K562 (cell line): ENCODE measurements at regions not wholly inside any gene's neighbourhood (a gene's known extent, or its start where the extent isn't known, plus 50 kb on each side); places are given as distances from the start of the nearest gene placed in this dataset.

ENCODE experiments used
- BMI1 ChIP-seq: fragments of 150-350 bp; IDR thresholded peaks from 2 replicates; pipeline ENCODE4 v1.6.1; 2014; ENCODE audit warnings: low read length
- CHCHD3 ChIP-seq: fragments of 250-450 bp; sonication (Bioruptor Pico); IDR thresholded peaks from 2 replicates; pipeline ENCODE4 v2.1.2; 2022; ENCODE audit warnings: mild to moderate bottlenecking
- CHD2 ChIP-seq: IDR thresholded peaks from 2 replicates; pipeline ENCODE4 v1.6.1; 2011; ENCODE audit warnings: low read depth, low read length
- GMEB1 ChIP-seq: fragments of 250-450 bp; sonication (Bioruptor Pico); IDR thresholded peaks from 2 replicates; pipeline ENCODE4 v1.4.0; 2020; ENCODE audit warnings: mild to moderate bottlenecking
- HNRNPH1 ChIP-seq: fragments of 200-400 bp; formaldehyde crosslinking; optimal IDR thresholded peaks from 2 replicates; pipeline ENCODE3; 2017; ENCODE audit warnings: low read depth, mild to moderate bottlenecking, low read length, moderate library complexity
- MAX ChIP-seq: sonication (generic); formaldehyde crosslinking; IDR thresholded peaks from 2 replicates; pipeline ENCODE4 v1.9.0; 2022; ENCODE audit warnings: mild to moderate bottlenecking, missing genetic modification reagents
- NFATC3 ChIP-seq: fragments of 450-650 bp; IDR thresholded peaks from 2 replicates; pipeline ENCODE4 v1.6.1; 2017; ENCODE audit warnings: mild to moderate bottlenecking
- NR2C1 ChIP-seq, 2 experiments: fragments of 450-650 bp; IDR thresholded peaks; 2 replicates each; pipeline ENCODE4 v1.6.1; 2017; ENCODE audit warnings: mild to moderate bottlenecking in 2 of 2, antibody characterized with exemption in 1 of 2, inconsistent platforms in 1 of 2, missing compliant biosample characterization in 1 of 2, missing genetic modification characterization in 1 of 2
- POLR2A ChIP-seq: fragments of 450-650 bp; conservative IDR thresholded peaks from 2 replicates; pipeline ENCODE4 v1.6.1; 2016
- POLR2AphosphoS2 ChIP-seq: IDR thresholded peaks from 2 replicates; pipeline ENCODE4 v1.6.1; 2012; ENCODE audit warnings: low read length, improper control_type of control experiment
- TF ChIP-seq, protein P1 (sequence below): fragments of 450-650 bp; formaldehyde crosslinking; IDR thresholded peaks from 2 replicates; pipeline ENCODE4 v1.4.0; 2020; ENCODE audit warnings: mild to moderate bottlenecking, mixed read lengths

- TF ChIP-seq BMI1 (no peak), HNRNPH1 (no peak), CHD2 (no peak), NFATC3 (no peak), MAX (CRISPR knock-in tag) (no peak), GMEB1 (no peak), NR2C1 (IDR thresholded peaks at IDR 0.05) (no peak), NR2C1 (tag; IDR thresholded peaks at IDR 0.05) (no peak), POLR2AphosphoS2 (no peak), CHCHD3 (no peak), POLR2A (no peak)
- TF ChIP-seq, protein P1, sequence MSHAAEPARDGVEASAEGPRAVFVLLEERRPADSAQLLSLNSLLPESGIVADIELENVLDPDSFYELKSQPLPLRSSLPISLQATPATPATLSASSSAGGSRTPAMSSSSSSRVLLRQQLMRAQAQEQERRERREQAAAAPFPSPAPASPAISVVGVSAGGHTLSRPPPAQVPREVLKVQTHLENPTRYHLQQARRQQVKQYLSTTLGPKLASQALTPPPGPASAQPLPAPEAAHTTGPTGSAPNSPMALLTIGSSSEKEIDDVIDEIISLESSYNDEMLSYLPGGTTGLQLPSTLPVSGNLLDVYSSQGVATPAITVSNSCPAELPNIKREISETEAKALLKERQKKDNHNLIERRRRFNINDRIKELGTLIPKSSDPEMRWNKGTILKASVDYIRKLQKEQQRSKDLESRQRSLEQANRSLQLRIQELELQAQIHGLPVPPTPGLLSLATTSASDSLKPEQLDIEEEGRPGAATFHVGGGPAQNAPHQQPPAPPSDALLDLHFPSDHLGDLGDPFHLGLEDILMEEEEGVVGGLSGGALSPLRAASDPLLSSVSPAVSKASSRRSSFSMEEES (CRISPR knock-in tag), result no peak
These were observed 502.7 kb downstream of the ETNK1 start for GRCh38 chr12:23127701-23128100.
